Skeletal muscle tissue (tissue), 3 donors: ENCODE measurements at regions not wholly inside any gene's neighbourhood (a gene's known extent, or its start where the extent isn't known, plus 50 kb on each side); places are given as distances from the start of the nearest gene placed in this dataset.

Source experiments
- H3K27ac ChIP-seq: one replicate; pipeline ENCODE4 v1.7.0; 2013; ENCODE audit warnings: mild to moderate bottlenecking, low read depth, low read length, inconsistent platforms
- H3K27me3 ChIP-seq, 3 donors: one replicate each; pipeline ENCODE4 v1.7.0; 2013; ENCODE audit warnings: low read length in 3 of 3; ENCODE audit not compliant: control insufficient read depth in 3 of 3, insufficient read depth in 3 of 3
- H3K36me3 ChIP-seq, 3 donors: one replicate each; pipeline ENCODE4 v1.7.0; 2013; ENCODE audit warnings: low read length in 3 of 3; ENCODE audit not compliant: control insufficient read depth in 3 of 3, insufficient read depth in 3 of 3
- H3K4me1 ChIP-seq, 3 donors: one replicate each; pipeline ENCODE4 v1.7.0; 2013; ENCODE audit warnings: low read length in 3 of 3, mild to moderate bottlenecking in 3 of 3; ENCODE audit not compliant: control insufficient read depth in 3 of 3, insufficient read depth in 3 of 3
- H3K4me3 ChIP-seq, 3 donors: one replicate each; pipeline ENCODE4 v1.7.0; 2013; ENCODE audit warnings: low read length in 3 of 3
- H3K9ac ChIP-seq, 3 donors: one replicate each; pipeline ENCODE4 v1.7.0; 2013; ENCODE audit warnings: low read length in 3 of 3, mild to moderate bottlenecking in 3 of 3, moderate library complexity in 2 of 3, low read depth in 1 of 3
- H3K9me3 ChIP-seq, 3 donors: one replicate each; pipeline ENCODE4 v1.7.0; 2013; ENCODE audit warnings: low read length in 3 of 3; ENCODE audit not compliant: control insufficient read depth in 3 of 3
- donor health status: Osteomylitis.

DNA sequence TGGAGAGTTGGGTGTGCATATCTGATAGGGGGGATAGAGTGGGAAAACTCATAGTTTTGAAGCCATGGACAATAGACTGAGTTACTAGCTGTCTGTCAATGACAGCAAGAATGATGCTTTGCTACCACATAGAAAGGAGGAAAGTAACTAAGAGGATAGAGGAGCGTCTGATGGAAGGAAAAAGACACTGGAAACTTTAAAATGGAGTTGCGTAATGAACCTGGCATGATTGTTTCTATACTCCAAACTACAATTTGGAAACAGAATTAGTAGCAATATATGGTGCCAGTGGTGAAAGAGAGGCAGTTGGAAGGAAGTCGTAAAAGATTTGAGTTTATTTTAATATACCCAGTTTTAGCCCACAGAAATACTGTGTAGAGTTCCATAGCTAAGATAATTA, 163.6 kb downstream of the TUSC7 start:
- H3K9me3 ChIP-seq, result no peaks in the 10 kb centered on the region
- no peaks in the 10 kb centered on the region for H3K4me1 ChIP-seq
- no peak overlapping the region for H3K9ac ChIP-seq
- H3K4me3 ChIP-seq, result no peak overlapping the region
- H3K27ac ChIP-seq, result no peak overlapping the region
- no peaks in the 10 kb centered on the region for H3K36me3 ChIP-seq
- no peaks in the 10 kb centered on the region for H3K27me3 ChIP-seq

DNA sequence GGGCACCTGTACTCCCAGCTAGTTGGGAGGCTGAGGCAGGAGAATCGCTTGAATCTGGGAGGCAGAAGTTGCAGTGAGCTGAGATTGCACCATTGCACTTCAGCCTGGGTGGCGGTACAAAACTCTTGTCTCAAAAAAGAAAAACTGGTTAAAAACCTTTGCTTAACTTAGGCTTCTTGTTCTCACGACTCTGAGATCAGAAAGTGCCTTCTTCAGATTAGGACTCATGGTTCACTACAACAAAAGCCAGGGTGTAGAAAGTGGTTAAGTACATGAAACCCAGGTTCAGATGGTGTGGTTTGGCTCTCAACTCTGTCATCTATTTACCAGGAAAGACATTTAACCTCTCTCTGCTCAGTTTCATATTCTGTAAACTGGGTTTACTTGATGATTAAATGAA, 168.4 kb downstream of the TUSC7 start:
- Histone ChIP-seq H3K4me1 (no peaks in the 10 kb centered on the region), H3K4me3 (no peak overlapping the region), H3K27ac (no peak overlapping the region), H3K27me3 (no peaks in the 10 kb centered on the region), H3K36me3 (no peaks in the 10 kb centered on the region), H3K9me3 (no peaks in the 10 kb centered on the region), H3K9ac (no peak overlapping the region)

DNA sequence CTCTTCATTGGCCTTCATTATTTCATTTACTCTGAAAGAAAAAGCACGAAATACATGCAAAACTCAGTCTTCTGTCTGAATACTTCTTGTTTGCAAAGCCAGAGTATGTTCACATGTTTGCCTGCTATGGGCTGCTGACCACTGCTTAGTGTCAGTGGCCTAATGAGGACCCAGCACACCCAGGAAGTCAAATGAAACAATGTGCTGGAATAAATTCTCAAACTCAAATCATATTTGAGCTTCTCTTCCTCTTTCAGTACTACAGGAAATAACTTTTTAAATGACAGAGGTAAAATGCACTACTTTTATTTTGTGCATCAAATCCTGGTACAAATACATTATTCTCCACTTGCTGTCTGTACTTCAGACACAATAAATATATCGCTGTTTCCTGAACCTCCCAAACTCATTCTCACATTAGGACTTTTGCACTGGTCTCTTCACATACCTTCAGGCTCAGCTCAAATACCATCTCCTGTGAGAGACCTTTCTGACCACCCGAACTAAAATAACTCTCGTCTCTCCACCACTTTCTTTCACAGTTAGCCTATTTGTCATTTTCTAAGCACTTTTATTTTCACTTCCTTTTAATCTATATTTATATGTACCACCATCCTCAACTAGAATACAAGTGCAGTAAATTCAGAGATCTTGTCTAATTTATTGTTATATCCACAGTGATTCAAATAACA, 176.8 kb downstream of the TUSC7 start:
- no peaks in the 10 kb centered on the region for H3K9me3 ChIP-seq
- H3K27ac ChIP-seq, result no peak overlapping the region
- H3K9ac ChIP-seq, result no peak overlapping the region
- no peak overlapping the region for H3K4me3 ChIP-seq
- H3K27me3 ChIP-seq, result no peaks in the 10 kb centered on the region
- H3K36me3 ChIP-seq, result no peaks in the 10 kb centered on the region
- no peaks in the 10 kb centered on the region for H3K4me1 ChIP-seq

DNA sequence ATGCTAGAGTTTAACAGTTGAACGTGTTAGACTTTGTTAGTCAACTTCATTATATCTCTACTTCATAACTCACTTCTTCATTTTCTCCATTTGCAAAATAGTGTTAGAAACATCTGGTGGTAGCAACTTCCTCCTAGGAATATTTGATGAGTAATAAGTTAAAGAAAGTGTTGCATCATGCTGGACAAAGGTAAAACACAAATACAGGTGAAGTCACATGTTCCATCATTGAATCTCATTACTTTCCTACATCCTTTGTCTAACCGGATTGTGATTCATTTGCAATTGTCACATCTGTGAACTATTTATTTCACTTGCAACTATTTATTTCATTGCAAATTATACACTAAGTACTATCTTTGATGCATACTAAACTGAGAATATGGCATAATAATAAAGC, 186.5 kb downstream of the TUSC7 start:
- H3K27ac ChIP-seq, result no peak overlapping the region
- no peaks in the 10 kb centered on the region for H3K36me3 ChIP-seq
- no peak overlapping the region for H3K4me3 ChIP-seq
- no peaks in the 10 kb centered on the region for H3K27me3 ChIP-seq
- no peaks in the 10 kb centered on the region for H3K9me3 ChIP-seq
- no peak overlapping the region for H3K9ac ChIP-seq
- H3K4me1 ChIP-seq, result no peaks in the 10 kb centered on the region

DNA sequence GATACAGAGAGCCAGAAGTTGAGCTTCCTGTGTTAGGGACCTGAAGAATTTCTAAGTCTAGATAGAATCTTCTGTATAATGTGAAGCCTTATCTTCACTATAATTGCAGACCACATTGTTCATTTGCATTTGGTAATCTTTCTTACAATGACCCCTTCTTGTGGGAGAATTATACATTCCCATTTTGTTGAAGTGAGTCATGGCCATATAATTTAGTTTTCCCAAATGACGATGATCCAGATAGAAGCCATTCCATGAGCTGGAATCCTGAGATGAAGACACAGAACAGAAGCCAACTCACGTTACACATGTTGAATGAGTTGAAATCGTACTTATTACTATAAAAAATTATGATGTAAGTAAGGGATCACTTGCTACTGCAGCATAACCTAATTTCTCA, 187.8 kb downstream of the TUSC7 start:
- H3K9ac ChIP-seq, result no peak overlapping the region

DNA sequence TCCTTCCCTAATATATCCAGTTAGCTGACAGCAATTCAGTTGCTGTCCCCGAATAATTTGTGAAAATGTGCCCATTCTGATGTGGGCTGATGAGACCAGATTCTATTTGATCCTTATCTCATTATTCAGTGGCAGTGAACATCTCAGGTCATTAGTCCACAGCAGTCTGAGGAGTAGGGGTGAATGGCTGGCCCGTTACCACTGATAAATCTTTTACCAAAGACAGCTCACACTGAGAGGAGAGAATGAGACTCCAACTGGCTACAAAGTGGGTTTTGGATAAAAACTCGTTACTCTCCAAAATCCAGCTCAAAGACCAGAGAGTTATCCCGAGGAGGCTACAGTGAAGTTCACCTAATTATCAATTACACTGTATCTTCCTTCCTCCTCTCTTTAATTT, 189.7 kb downstream of the TUSC7 start:
- no peak overlapping the region for H3K9ac ChIP-seq
- H3K4me3 ChIP-seq, result no peak overlapping the region
- H3K9me3 ChIP-seq, result no peaks in the 10 kb centered on the region
- no peaks in the 10 kb centered on the region for H3K4me1 ChIP-seq
- H3K27me3 ChIP-seq, result no peaks in the 10 kb centered on the region
- H3K36me3 ChIP-seq, result no peaks in the 10 kb centered on the region
- H3K27ac ChIP-seq, result no peak overlapping the region

More for the DNA sequence above, 187.8 kb downstream of the TUSC7 start:
- H3K27me3 ChIP-seq, result no peaks in the 10 kb centered on the region
- H3K9me3 ChIP-seq, result no peaks in the 10 kb centered on the region
- no peaks in the 10 kb centered on the region for H3K36me3 ChIP-seq
- no peak overlapping the region for H3K4me3 ChIP-seq
- H3K4me1 ChIP-seq, result no peaks in the 10 kb centered on the region
- no peak overlapping the region for H3K27ac ChIP-seq

DNA sequence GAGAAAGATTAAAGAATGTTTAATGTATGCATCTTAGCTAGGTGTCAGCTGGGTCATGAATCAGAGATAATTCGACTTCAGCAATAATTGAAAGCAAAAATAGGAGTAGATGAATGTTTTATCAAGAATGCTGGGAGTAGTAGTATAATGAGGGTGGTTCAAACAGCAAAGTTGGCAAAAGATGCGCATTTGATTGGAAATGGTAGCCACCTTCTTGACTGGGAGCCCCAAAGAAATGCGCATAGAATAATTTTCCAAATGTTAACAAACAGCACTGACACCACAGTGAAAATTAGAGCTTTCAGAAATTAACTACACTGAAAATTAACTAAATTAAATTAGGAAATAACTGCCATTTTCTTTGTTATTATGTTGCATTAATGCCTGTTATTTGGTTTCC, 195.8 kb downstream of the TUSC7 start:
- H3K9me3 ChIP-seq, result no peaks in the 10 kb centered on the region

DNA sequence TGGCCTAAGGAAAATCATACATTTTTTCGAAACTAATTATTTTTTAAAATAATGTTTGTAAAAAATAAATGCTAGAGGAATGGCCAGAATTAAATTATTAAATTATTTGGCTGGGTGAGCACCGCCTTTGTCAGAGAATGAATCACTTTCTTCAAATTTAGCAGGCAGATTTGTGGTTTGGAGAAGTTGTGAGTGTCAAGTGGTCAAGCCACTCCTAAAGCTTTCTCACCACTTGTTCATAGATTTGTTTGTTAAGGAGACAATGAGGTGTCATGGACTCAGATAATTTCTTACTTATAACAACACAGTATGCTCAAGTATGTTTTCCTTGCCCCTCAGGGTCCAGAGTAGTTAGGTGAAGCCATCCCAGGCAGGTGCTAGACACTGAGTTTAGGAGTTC, 196.2 kb downstream of the TUSC7 start:
- Histone ChIP-seq H3K9ac (no peak overlapping the region), H3K27ac (no peak overlapping the region), H3K9me3 (no peaks in the 10 kb centered on the region), H3K4me1 (no peaks in the 10 kb centered on the region), H3K4me3 (no peak overlapping the region), H3K36me3 (no peaks in the 10 kb centered on the region), H3K27me3 (no peaks in the 10 kb centered on the region)

More for the DNA sequence above, 195.8 kb downstream of the TUSC7 start:
- Histone ChIP-seq H3K4me3 (no peak overlapping the region), H3K27ac (no peak overlapping the region), H3K4me1 (no peaks in the 10 kb centered on the region), H3K27me3 (no peaks in the 10 kb centered on the region), H3K9ac (no peak overlapping the region), H3K36me3 (no peaks in the 10 kb centered on the region)

DNA sequence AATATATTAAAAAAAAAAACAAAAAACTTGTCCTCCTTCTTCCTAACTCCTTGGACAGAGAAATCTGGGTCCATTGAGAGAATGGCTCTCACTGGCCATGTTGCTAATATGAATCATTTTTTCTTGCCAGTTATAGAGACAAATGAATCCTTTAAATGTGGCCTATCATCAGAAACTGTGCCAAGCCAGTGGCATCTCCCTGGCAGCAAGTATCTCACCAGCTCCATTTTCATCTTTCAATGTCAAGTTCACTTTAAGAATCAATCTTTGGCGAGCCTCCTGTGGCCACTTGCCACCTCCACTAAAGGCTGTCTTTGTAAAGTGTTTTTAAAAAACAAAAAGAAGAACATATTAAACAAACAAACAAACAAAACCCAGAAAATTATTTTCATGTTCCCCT, 202.5 kb downstream of the TUSC7 start:
- H3K9ac ChIP-seq, result no peak overlapping the region
- no peaks in the 10 kb centered on the region for H3K27me3 ChIP-seq
- H3K27ac ChIP-seq, result no peak overlapping the region
- H3K4me3 ChIP-seq, result no peak overlapping the region
- H3K36me3 ChIP-seq, result no peaks in the 10 kb centered on the region
- H3K4me1 ChIP-seq, result no peaks in the 10 kb centered on the region
- H3K9me3 ChIP-seq, result no peaks in the 10 kb centered on the region

DNA sequence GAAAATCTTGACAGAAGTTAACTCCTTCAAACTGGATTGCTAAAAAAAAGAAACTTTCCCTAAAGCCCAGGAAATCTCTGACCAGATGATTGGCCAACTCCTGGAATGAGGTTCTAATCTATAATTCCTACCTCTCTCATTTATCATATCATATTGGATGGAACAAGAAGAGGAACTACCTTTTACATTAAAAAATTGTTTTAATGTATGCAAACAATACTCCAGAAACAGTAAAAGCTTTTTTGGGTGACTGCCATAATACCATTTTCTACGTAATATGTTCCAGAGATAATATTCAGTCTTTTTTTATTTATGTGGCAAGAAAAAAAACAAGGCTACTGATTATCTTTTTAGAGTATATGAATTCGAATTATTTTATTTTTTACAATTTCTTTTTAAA, 204.4 kb downstream of the TUSC7 start:
- no peaks in the 10 kb centered on the region for H3K9me3 ChIP-seq
- H3K27me3 ChIP-seq, result no peaks in the 10 kb centered on the region
- no peak overlapping the region for H3K4me3 ChIP-seq
- H3K4me1 ChIP-seq, result no peaks in the 10 kb centered on the region
- H3K27ac ChIP-seq, result no peak overlapping the region
- H3K9ac ChIP-seq, result no peak overlapping the region
- no peaks in the 10 kb centered on the region for H3K36me3 ChIP-seq
